HL-60 (cell line): ENCODE measurements at regions not wholly inside any gene's neighbourhood (a gene's known extent, or its start where the extent isn't known, plus 50 kb on each side); places are given as distances from the start of the nearest gene placed in this dataset.

Experiments
- DNase-seq, 2 experiments: peaks; one replicate each; pipeline ENCODE4 v3.0.0-alpha.2; 2010 to 2020; ENCODE audit warnings: low read depth in 1 of 2, low spot score in 1 of 2
- H3K27ac ChIP-seq: fragments of 250-450 bp; sonication (Bioruptor Pico); replicated peaks from 2 replicates; pipeline ENCODE4 v1.5.1; 2020; ENCODE audit warnings: mild to moderate bottlenecking, moderate library complexity
- H3K27me3 ChIP-seq: fragments of 250-450 bp; sonication (Bioruptor Pico); 2 replicates; pipeline ENCODE4 v1.5.1; 2021; ENCODE audit warnings: mild to moderate bottlenecking, moderate library complexity; ENCODE audit not compliant: insufficient read depth, poor library complexity, severe bottlenecking
- H3K4me3 ChIP-seq: replicated peaks from 2 replicates; pipeline ENCODE4 v1.5.1; 2011; ENCODE audit warnings: mild to moderate bottlenecking, control low read depth, low read length; ENCODE audit not compliant: insufficient read depth
- GABPA ChIP-seq: IDR thresholded peaks from 2 replicates; pipeline ENCODE4 v1.6.1; 2012; ENCODE audit warnings: low read depth
- POLR2AphosphoS5 ChIP-seq: IDR thresholded peaks from 2 replicates; pipeline ENCODE4 v1.6.1; 2012; ENCODE audit warnings: low read depth
- SPI1 ChIP-seq: IDR thresholded peaks from 2 replicates; pipeline ENCODE4 v1.6.1; 2012; ENCODE audit warnings: low read depth, mild to moderate bottlenecking, borderline replicate concordance
- TF ChIP-seq, protein P1 (sequence below): IDR thresholded peaks from 2 replicates; pipeline ENCODE4 v1.6.1; 2012; ENCODE audit warnings: low read depth; ENCODE audit not compliant: insufficient replicate concordance
- TF ChIP-seq, protein P2 (sequence below): IDR thresholded peaks from one replicate; pipeline ENCODE4 v1.5.1; 2011; ENCODE audit warnings: low read length, control low read depth, inconsistent platforms; ENCODE audit not compliant: insufficient read depth

DNA sequence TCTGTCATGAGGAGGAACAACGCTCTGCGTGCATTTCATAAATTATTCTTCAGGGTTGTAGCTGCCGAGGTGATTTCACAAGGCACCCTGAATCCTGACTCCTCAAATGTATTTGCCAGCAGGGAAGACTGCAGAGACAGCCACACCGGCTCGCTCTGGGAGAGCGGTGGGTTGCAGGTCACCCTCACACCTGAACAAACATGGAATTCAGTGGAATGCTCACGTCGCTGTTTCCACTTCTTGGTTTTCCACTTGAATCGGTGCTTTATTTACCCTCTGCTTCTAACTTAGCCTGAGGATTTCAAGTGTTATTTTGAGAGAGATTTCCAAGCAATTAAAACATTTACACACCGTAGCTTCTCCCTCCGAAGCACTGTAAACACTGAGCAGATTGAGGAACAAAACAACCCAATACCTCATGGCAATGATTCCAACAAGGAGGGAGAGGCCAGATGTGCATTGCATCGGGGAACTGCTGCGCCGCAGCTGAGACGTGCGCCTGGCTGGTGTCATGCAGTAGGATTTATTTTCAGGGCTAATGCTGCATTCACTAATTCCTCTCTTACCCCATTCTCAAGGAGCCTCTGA, 59.5 kb upstream of the GGTLC1 start:
- H3K4me3 ChIP-seq: no peak overlapping the region
- no peaks in the 10 kb centered on the region for H3K27me3 ChIP-seq
- no peak for DNase-seq
- TF ChIP-seq POLR2AphosphoS5: no peak
- TF ChIP-seq GABPA: no peak
- TF ChIP-seq SPI1: no peak
- TF ChIP-seq, protein P1, sequence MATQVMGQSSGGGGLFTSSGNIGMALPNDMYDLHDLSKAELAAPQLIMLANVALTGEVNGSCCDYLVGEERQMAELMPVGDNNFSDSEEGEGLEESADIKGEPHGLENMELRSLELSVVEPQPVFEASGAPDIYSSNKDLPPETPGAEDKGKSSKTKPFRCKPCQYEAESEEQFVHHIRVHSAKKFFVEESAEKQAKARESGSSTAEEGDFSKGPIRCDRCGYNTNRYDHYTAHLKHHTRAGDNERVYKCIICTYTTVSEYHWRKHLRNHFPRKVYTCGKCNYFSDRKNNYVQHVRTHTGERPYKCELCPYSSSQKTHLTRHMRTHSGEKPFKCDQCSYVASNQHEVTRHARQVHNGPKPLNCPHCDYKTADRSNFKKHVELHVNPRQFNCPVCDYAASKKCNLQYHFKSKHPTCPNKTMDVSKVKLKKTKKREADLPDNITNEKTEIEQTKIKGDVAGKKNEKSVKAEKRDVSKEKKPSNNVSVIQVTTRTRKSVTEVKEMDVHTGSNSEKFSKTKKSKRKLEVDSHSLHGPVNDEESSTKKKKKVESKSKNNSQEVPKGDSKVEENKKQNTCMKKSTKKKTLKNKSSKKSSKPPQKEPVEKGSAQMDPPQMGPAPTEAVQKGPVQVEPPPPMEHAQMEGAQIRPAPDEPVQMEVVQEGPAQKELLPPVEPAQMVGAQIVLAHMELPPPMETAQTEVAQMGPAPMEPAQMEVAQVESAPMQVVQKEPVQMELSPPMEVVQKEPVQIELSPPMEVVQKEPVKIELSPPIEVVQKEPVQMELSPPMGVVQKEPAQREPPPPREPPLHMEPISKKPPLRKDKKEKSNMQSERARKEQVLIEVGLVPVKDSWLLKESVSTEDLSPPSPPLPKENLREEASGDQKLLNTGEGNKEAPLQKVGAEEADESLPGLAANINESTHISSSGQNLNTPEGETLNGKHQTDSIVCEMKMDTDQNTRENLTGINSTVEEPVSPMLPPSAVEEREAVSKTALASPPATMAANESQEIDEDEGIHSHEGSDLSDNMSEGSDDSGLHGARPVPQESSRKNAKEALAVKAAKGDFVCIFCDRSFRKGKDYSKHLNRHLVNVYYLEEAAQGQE: no peak
- TF ChIP-seq, protein P2, sequence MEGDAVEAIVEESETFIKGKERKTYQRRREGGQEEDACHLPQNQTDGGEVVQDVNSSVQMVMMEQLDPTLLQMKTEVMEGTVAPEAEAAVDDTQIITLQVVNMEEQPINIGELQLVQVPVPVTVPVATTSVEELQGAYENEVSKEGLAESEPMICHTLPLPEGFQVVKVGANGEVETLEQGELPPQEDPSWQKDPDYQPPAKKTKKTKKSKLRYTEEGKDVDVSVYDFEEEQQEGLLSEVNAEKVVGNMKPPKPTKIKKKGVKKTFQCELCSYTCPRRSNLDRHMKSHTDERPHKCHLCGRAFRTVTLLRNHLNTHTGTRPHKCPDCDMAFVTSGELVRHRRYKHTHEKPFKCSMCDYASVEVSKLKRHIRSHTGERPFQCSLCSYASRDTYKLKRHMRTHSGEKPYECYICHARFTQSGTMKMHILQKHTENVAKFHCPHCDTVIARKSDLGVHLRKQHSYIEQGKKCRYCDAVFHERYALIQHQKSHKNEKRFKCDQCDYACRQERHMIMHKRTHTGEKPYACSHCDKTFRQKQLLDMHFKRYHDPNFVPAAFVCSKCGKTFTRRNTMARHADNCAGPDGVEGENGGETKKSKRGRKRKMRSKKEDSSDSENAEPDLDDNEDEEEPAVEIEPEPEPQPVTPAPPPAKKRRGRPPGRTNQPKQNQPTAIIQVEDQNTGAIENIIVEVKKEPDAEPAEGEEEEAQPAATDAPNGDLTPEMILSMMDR: no peak
- no peak overlapping the region for H3K27ac ChIP-seq

GRCh38 chr20:24046888-24047287, 58.3 kb upstream of the GGTLC1 start:
- Histone ChIP-seq H3K27me3 (no peaks in the 10 kb centered on the region), H3K27ac (no peak overlapping the region), H3K4me3 (no peak overlapping the region)
- DNase-seq: no peak
- no peak for TF ChIP-seq POLR2AphosphoS5
- TF ChIP-seq, protein P1: no peak
- no peak for TF ChIP-seq SPI1
- no peak for TF ChIP-seq GABPA

- no peak for DNase-seq
- Histone ChIP-seq H3K27ac (no peak overlapping the region), H3K4me3 (no peak overlapping the region), H3K27me3 (no peaks in the 10 kb centered on the region)
- TF ChIP-seq, protein P1: no peak
- TF ChIP-seq SPI1: no peak
- no peak for TF ChIP-seq POLR2AphosphoS5
- no peak for TF ChIP-seq GABPA
- TF ChIP-seq, protein P2: no peak
Measured at GRCh38 chr20:24045621-24046318, 57.2 kb upstream of the GGTLC1 start.
